Ascending aorta (tissue), 2 donors: ENCODE measurements at regions not wholly inside any gene's neighbourhood (a gene's known extent, or its start where the extent isn't known, plus 50 kb on each side); places are given as distances from the start of the nearest gene placed in this dataset.

Experiments
- DNase-seq, 2 donors: peaks; one replicate each; pipeline ENCODE4 v3.0.0-alpha.2; 2019; ENCODE audit warnings: low spot score in 2 of 2
- H3K27ac ChIP-seq, 2 donors: fragments of 200-600 bp; sonication (generic); one replicate each; pipeline ENCODE4 v1.5.1; 2016 to 2017; ENCODE audit warnings: mild to moderate bottlenecking in 1 of 2
- H3K27me3 ChIP-seq: fragments of 200-600 bp; sonication (generic); one replicate; pipeline ENCODE4 v1.5.1; 2017
- H3K36me3 ChIP-seq, 2 donors: fragments of 200-600 bp; sonication (generic); one replicate each; pipeline ENCODE4 v1.5.1; 2016
- H3K4me1 ChIP-seq, 2 donors: fragments of 200-600 bp; sonication (generic); one replicate each; pipeline ENCODE4 v1.5.1; 2016 to 2017; ENCODE audit warnings: mild to moderate bottlenecking in 1 of 2
- H3K4me3 ChIP-seq, 2 donors: fragments of 200-600 bp; sonication (generic); one replicate each; pipeline ENCODE4 v1.5.1; 2016 to 2017; ENCODE audit warnings: mild to moderate bottlenecking in 1 of 2
- H3K9me3 ChIP-seq, 2 donors: fragments of 200-600 bp; sonication (generic); one replicate each; pipeline ENCODE4 v1.5.1; 2016
- CTCF ChIP-seq, 3 experiments: fragments of 200-600 bp in 2 of 3; fragments of 450-650 bp in 1 of 3; sonication (generic) in 2 of 3; IDR thresholded peaks; one replicate each; pipeline ENCODE4 v1.5.1; 2016 to 2019; ENCODE audit warnings: antibody characterized with exemption in 3 of 3, mild to moderate bottlenecking in 1 of 3, moderate library complexity in 1 of 3
- intact Hi-C: fragments of 100-400 bp; cut with DNase I; formaldehyde crosslinking; loops from one replicate; pipeline ENCODE4 v1.15.1; 2023

- intact Hi-C loops, result no loop called here
- no peak overlapping the region for H3K4me3 ChIP-seq
- no peaks in the 10 kb centered on the region for H3K27me3 ChIP-seq
- no peaks in the 10 kb centered on the region for H3K36me3 ChIP-seq
- no peak for DNase-seq
- H3K9me3 ChIP-seq, result no peaks in the 10 kb centered on the region
- H3K27ac ChIP-seq, result no peak overlapping the region
- H3K4me1 ChIP-seq, result no peaks in the 10 kb centered on the region
- no peak for TF ChIP-seq CTCF (IDR thresholded peaks at IDR 0.05)
These were observed 77.5 kb downstream of the RPL22L1 start for GRCh38 chr3:170792471-170792870.

GRCh38 chr3:170790647-170791046 lies 79.3 kb downstream of the RPL22L1 start:
- Histone ChIP-seq H3K4me1 (no peaks in the 10 kb centered on the region), H3K9me3 (no peaks in the 10 kb centered on the region), H3K27ac (no peak overlapping the region), H3K27me3 (no peaks in the 10 kb centered on the region), H3K36me3 (no peaks in the 10 kb centered on the region), H3K4me3 (no peak overlapping the region)
- no peak for DNase-seq
- TF ChIP-seq CTCF (IDR thresholded peaks at IDR 0.05), result no peak
- intact Hi-C loops, result no loop called here

GRCh38 chr3:170787464-170787863 lies 82.5 kb downstream of the RPL22L1 start:
- no peaks in the 10 kb centered on the region for H3K4me1 ChIP-seq
- no peak for DNase-seq
- no peak overlapping the region for H3K27ac ChIP-seq
- no peak overlapping the region for H3K4me3 ChIP-seq
- H3K36me3 ChIP-seq, result no peaks in the 10 kb centered on the region
- no peaks in the 10 kb centered on the region for H3K27me3 ChIP-seq
- H3K9me3 ChIP-seq, result no peaks in the 10 kb centered on the region
- TF ChIP-seq CTCF (IDR thresholded peaks at IDR 0.05), result no peak
- intact Hi-C loops, result no loop called here

GRCh38 chr3:170785454-170785853 lies 84.5 kb downstream of the RPL22L1 start:
- TF ChIP-seq CTCF (IDR thresholded peaks at IDR 0.05), result no peak
- Histone ChIP-seq H3K4me1 (no peaks in the 10 kb centered on the region), H3K36me3 (no peaks in the 10 kb centered on the region), H3K9me3 (no peaks in the 10 kb centered on the region), H3K27me3 (no peaks in the 10 kb centered on the region), H3K27ac (no peak overlapping the region), H3K4me3 (no peak overlapping the region)
- intact Hi-C loops, result no loop called here
- no peak for DNase-seq

GRCh38 chr3:170784406-170784805 lies 85.6 kb downstream of the RPL22L1 start:
- Histone ChIP-seq H3K4me1 (no peaks in the 10 kb centered on the region), H3K27me3 (no peaks in the 10 kb centered on the region), H3K9me3 (no peaks in the 10 kb centered on the region), H3K36me3 (no peaks in the 10 kb centered on the region), H3K27ac (no peak overlapping the region), H3K4me3 (no peak overlapping the region)
- no peak for TF ChIP-seq CTCF (IDR thresholded peaks at IDR 0.05)
- DNase-seq, result no peak
- intact Hi-C loops, result no loop called here

- Histone ChIP-seq H3K4me1 (no peaks in the 10 kb centered on the region), H3K36me3 (no peaks in the 10 kb centered on the region), H3K4me3 (no peak overlapping the region), H3K9me3 (no peaks in the 10 kb centered on the region), H3K27me3 (no peaks in the 10 kb centered on the region), H3K27ac (no peak overlapping the region)
- no peak for DNase-seq
- no peak for TF ChIP-seq CTCF (IDR thresholded peaks at IDR 0.05)
- intact Hi-C loops, result no loop called here
These were observed 89.0 kb downstream of the RPL22L1 start for GRCh38 chr3:170780955-170781354.
